HG03469 (cell line): ENCODE measurements at regions not wholly inside any gene's neighbourhood (a gene's known extent, or its start where the extent isn't known, plus 50 kb on each side); places are given as distances from the start of the nearest gene placed in this dataset.

Experiments used
- ATAC-seq: cut with Tn5 transposase; IDR thresholded peaks from one replicate; pipeline ENCODE4 v1.9.1; 2021; ENCODE audit warnings: mild to moderate bottlenecking, moderate library complexity, moderate number of reproducible peaks; ENCODE audit not compliant: unreplicated experiment

- peak; percentile 52 for ATAC-seq
These were observed 77.3 kb upstream of the CNTN1 start for GRCh38 chr12:40614923-40615322.

- ATAC-seq: no peak
These were observed 76.6 kb upstream of the CNTN1 start for GRCh38 chr12:40615590-40615989.

GRCh38 chr12:40616383-40616915, 75.8 kb upstream of the CNTN1 start:
- no peak for ATAC-seq

- ATAC-seq: no peak
These were observed 73.6 kb upstream of the CNTN1 start for GRCh38 chr12:40618636-40619035.

GRCh38 chr12:40620564-40621019, 71.6 kb upstream of the CNTN1 start:
- ATAC-seq: no peak

- ATAC-seq: no peak
These were observed 69.9 kb upstream of the CNTN1 start for GRCh38 chr12:40622246-40622838.

GRCh38 chr12:40632171-40632570, 60.1 kb upstream of the CNTN1 start:
- ATAC-seq: no peak

- no peak for ATAC-seq
These were observed 59.3 kb upstream of the CNTN1 start for GRCh38 chr12:40632933-40633332.

- no peak for ATAC-seq
These were observed 57.6 kb upstream of the CNTN1 start for GRCh38 chr12:40634517-40635131.

- no peak for ATAC-seq
These were observed 57.0 kb upstream of the CNTN1 start for GRCh38 chr12:40635141-40635731.
